Limb (tissue), 2 donors: ENCODE measurements at regions not wholly inside any gene's neighbourhood (a gene's known extent, or its start where the extent isn't known, plus 50 kb on each side); places are given as distances from the start of the nearest gene placed in this dataset.

Experiments used
- DNase-seq, 2 donors: peaks; one replicate each; pipeline ENCODE4 v3.0.0-alpha.2; 2016; ENCODE audit errors: extremely low spot score in 2 of 2

GRCh38 chr6:25038300-25038699 lies 102.5 kb upstream of the RIPOR2 start:
- no peak for DNase-seq

DNA sequence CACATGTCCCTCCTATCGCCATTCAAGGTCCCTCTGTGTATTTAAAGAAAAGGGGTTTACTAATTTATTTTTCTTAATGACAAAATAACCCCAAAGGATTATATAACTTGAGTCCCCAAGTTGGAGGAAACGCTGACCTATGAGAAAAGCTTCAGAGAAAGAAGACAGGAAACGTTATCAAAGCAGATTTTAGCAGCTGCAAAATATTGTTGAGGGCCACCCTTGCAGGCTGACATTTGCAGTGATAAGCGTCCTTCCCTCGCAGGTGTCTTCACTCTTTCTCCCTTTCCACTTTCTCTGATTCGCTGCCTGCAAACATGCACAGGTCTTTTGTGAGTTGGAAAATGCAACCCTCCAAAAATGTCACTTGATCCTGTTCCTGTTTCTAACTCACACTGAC lies 103.2 kb upstream of the RIPOR2 start:
- no peak for DNase-seq

DNA sequence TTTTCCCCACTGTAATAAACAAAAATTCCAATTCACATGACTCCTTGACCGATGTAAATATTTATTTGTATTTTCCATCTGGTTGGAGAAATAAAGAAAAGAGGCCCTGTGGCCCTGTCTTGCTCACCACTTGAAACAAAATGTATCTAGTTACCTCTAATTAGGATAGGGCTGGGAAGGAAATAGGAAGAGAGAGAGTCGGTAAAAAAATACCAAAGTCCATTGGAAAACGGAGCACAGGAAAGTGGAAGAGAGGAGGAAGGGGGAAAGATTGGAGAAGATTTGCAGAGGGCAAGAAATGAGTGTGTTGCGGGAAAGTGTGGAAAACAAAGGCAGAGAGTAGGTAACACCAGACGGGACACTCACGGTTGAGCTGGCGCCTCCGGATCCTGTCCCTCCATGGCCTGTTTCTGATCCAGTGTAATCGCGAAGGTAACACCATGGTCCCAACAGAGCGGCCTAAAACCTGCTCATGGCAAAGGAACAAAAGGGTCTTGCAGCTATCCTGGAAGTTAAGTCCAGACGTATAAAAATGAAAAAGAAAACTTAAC lies 105.8 kb upstream of the RIPOR2 start:
- no peak for DNase-seq

DNA sequence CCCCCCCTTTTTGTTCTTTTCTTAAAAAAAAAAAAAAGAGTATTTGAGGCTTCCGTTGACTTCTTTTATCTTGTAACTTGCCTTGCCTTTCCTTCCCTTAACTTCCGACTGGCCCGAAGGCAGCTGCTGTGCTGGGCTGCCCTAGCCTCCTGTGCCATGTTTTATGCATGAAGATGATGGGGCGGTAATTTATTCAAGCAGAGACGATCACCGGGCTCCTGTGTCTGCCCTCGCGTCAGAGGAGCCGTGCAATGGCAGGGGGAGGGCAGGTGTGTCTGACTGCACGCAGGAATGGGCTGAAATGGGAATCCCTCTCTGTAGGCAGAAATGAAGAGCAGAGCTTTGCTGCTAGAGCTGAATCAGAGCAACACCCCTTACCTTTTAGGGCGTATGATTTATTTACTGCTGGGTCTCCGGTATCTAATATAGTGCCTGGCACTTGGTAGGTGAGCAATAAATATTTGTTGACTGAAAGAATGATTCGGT lies 106.3 kb upstream of the RIPOR2 start:
- DNase-seq: no peak

DNA sequence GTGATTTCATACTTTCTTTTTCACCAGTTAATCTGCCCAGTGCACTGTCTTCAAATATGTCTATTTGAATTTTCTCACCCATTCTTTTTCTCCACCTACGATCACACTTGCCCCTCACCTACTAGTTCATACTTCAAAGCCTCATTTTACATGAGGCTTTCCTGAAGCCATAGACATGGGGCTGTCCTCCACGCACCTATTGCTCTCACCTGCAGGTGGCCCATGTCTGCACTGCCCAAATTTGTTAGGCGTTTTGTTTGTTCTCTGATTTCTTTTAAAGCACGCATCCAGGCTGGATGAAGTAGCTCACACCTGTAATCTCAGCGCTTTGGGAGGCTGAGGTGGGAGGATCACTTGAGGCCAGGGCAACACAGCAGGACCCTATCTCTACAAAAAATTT lies 106.8 kb upstream of the RIPOR2 start:
- DNase-seq: no peak

- no peak for DNase-seq
Observed at GRCh38 chr6:25042984-25043725, 107.4 kb upstream of the RIPOR2 start.

DNA sequence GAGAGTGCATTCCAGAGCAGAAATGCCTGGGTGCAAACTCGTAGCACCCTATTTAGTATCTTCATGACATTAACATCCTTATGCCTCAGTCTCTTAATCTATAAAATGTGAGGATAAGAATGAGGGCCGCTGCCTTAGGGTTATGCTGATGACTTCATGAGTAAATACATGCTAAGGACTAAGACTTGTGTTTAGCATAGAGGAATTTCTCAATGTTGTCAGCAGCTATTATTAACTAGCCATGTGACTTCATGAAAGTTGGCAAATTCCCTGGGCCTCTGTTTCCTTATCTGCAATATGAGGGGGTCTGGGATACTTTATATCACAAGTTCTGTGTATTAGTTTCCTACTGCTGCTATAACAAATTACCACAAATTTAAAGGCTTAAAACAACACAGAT lies 108.1 kb upstream of the RIPOR2 start:
- DNase-seq: no peak

- DNase-seq: no peak
Observed at GRCh38 chr6:25046942-25047341, 111.2 kb upstream of the RIPOR2 start.

GRCh38 chr6:25050356-25050755 lies 114.6 kb upstream of the RIPOR2 start:
- DNase-seq: no peak

DNA sequence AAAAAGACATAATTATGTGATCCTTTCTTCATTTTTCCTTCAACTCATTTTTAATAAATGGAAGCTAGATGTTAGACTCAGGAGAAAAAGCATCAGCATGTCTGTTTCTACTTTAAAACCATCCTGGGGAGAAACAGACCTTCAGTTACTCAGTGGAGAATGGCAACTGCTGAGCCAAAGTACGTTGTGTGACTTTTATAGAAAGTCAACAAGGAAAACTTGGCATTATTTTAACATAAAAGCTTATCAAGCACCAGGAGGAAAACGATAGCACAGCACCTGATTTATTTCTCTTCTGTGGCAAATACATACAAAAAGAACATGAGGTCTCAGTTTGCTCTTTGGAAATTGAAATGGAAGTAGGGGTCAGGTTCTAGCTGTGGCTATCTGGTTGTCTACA lies 115.3 kb upstream of the RIPOR2 start:
- no peak for DNase-seq

GRCh38 chr6:25052181-25052580 lies 116.4 kb upstream of the RIPOR2 start:
- DNase-seq: no peak

DNA sequence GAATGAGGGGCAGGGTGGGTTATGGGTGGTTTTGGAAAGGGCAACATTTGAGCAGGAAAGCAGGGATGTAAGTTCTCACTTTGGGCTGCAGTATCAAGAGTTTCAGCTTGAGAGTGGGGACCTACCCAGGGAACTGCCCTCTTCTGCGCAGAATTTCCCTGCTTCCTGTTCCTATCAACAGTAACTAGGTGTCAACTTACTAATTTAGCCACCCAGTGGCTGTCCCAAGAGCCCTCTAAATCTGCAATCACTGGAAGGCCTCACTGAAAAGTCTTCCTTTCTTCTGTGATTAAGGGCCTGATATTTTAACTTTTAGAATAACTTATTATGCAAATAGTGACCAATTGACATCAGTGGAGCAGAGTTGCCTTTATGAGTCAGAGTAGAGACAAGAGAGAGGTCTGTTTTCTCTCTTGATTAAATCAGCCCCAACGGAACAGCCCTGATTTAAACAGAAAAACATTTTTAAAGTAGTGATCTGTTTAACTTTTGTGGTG lies 118.2 kb upstream of the RIPOR2 start:
- DNase-seq: no peak

DNA sequence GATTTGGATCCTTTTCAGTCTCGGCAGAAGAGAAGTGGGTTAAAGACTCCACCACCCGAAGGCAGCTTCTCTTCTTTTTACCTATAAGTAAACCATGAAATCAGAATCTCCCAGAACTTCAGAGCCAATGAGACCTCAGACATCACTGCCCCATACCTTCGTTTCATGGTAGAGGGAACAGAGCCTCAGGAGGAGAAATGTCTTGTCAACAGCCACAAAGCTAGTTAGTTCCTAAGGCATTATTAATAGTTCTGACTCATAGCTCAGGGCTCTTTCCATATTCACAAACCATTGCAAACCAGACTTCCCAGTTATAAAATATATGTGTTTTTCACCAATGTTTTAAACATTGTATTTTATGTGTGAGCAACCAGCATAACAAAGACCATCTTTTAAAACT lies 118.7 kb upstream of the RIPOR2 start:
- DNase-seq: no peak

GRCh38 chr6:25056130-25056529 lies 120.4 kb upstream of the RIPOR2 start:
- no peak for DNase-seq

DNA sequence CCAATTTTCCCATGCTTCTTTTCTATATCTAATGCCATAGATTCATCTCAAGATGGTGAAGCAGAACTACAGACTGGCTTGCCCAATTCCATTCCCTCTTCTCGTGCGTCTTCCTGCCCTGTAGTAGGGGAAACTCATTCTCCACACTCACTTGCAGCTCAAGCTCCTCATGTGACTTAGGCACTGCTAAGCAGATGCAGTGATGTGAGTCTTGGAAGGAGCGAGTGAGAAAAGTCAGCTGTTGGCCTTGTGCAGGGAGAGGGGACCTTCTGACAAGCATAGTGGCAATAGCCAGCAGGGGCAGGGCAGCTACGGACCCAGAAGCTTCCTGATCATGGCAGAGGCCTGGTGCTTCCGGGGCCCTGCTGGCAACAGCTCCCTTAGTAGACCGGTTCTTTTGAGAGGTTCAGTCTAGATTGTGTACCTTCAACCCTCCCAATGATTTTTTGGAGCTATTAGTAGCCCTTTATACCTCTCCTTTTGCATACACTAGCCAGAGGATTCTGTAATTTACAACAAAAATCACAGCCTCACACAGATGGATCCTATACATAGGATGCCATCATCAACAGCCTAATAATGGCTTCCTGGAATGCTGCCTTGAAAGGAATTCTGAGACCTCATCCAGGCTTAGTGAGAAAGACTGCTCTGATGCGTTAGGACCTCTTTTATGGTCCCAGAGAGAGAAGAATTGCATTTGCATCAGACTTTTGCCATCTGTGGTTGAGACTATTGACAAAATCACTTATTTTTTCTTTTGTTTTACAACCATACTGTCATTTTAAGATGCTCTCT lies 121.5 kb upstream of the RIPOR2 start:
- DNase-seq: no peak

DNA sequence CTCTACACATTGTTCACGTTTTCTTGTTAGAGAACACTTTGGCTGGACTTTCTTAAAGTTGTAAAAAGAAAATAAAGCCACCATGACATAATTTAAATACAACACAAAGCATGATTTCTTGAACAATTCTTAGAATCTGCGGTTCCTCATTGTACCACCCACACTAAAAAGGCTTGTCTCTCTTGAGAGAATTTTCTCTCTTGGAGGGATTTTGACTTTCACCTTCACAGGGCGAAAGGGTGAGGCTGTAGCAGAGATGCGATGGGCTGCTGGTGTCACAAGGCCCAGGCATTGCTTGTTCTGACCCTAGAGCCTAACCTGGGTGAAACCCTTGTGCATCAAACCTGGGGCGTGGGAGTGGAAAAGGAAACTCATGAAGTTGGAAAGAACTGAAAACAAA lies 122.7 kb upstream of the RIPOR2 start:
- no peak for DNase-seq

DNA sequence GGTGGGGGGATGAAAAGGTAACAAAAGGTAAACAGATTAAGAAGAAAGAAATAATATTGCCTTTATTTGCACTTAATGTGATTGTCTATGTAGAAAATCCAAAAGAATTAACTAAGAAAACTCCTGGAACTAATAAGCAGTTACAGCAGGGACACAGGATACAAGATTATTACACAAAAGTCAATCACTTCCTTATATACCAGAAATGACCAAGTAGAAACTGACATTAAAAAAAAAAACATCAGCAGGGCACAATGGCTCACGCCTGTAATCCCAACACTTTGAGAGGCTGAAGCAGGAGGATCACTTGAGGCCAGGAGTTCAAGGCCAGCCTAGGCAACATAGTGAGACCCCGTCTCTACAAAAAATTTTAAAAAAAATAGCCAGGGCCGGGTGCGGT lies 123.2 kb upstream of the RIPOR2 start:
- DNase-seq: no peak

DNA sequence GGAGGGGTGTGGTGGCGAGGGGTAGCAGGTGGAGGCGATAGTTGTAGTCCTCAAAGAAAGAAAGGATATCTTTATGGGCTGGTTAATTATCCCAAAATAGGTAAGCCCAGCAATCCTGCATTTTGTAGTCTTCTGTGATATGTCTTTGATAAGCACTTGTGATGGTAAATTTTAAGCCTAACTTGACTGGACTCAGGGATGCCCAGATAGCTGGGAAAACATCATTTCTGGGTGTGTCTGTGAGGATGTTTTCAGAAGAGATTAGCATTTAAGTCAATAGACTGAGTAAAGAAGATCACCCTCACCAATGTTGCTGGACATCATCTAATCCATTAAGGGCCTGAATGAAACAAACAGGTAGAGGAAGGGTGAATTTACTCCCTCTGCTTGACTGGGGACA lies 124.8 kb upstream of the RIPOR2 start:
- no peak for DNase-seq

- DNase-seq: no peak
Observed at GRCh38 chr6:25061289-25061936, 125.7 kb upstream of the RIPOR2 start.

DNA sequence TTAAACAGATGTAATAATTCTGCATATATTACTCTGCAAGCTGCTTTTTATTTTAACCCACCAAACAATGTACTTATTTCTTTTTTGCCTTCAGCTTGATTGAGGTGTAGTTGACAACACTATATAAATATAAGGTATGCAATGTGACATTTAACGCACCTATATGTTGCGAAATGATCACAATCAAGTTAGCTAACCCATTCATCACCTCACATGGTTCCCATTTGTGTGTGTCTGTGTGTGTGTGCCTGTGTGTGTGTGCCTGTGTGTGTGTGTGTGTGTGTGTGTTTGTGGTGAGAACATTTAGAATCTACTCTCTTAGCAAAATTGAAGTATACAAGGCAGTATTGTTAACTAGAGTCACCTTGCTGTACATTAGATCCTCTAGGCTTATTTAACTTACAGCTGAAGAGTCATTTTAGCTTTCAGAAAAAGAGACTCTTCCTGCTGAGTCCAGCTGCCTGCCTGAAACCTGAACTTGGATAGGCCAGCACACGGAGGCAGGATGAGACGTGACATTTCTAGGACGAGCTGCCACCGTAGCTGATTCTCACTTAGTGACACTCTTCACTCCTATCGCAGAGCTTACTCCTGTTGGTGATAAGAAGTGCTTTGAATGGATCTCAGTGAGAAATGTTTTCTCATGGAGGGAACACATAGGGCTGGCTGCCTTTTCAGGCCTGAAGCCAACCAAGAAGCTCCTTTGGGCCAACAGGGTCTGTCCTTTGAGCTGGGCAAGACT lies 126.5 kb upstream of the RIPOR2 start:
- no peak for DNase-seq

DNA sequence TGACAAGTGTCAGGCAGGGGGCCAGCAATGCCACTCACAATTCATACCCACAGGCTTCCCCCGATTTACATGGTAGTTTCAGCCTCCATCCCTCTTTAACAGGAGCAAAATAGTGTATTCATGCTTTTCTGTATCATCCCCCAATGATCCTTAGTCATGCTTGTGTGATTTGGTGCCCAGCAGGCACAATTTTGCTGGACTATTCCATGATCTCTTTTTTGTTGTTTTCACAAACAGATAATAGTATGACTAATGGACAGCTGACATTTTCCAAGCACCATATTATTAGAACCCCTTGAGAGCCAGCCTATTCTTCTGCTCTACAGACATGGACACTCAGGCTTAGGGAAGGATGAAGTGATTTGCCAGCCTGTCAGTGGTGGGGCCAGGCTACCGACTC lies 128.2 kb upstream of the RIPOR2 start:
- DNase-seq: no peak
